Endodermal cell (in vitro differentiated cells): ENCODE measurements at regions not wholly inside any gene's neighbourhood (a gene's known extent, or its start where the extent isn't known, plus 50 kb on each side); places are given as distances from the start of the nearest gene placed in this dataset.

Experiments
- DNase-seq: peaks from one replicate; pipeline ENCODE4 v3.0.0-alpha.2; 2017
- H3K27ac ChIP-seq: 2 replicates; pipeline ENCODE4 v1.5.1; 2013; ENCODE audit warnings: mild to moderate bottlenecking, low read depth, low read length, moderate library complexity
- H3K27me3 ChIP-seq: 2 replicates; pipeline ENCODE4 v1.6.1; 2013; ENCODE audit warnings: mild to moderate bottlenecking, low read length, moderate library complexity; ENCODE audit not compliant: insufficient read depth, control insufficient read depth, poor library complexity, severe bottlenecking
- H3K36me3 ChIP-seq: 2 replicates; pipeline ENCODE4 v1.7.0; 2013; ENCODE audit warnings: mild to moderate bottlenecking, low read length, moderate library complexity; ENCODE audit not compliant: control insufficient read depth, insufficient read depth
- H3K4me1 ChIP-seq: one replicate; pipeline ENCODE4 v1.7.0; 2013; ENCODE audit warnings: low read length; ENCODE audit not compliant: control insufficient read depth, insufficient read depth
- H3K4me3 ChIP-seq: 2 replicates; pipeline ENCODE4 v1.5.1; 2013; ENCODE audit warnings: mild to moderate bottlenecking, low read length, moderate library complexity
- H3K9ac ChIP-seq: 2 replicates; pipeline ENCODE4 v1.6.1; 2013; ENCODE audit warnings: mild to moderate bottlenecking, low read length, moderate library complexity; ENCODE audit not compliant: poor library complexity, severe bottlenecking; ENCODE audit errors: extremely low read depth
- H3K9me3 ChIP-seq: 2 replicates; pipeline ENCODE4 v1.6.1; 2013; ENCODE audit warnings: mild to moderate bottlenecking, low read length, moderate library complexity; ENCODE audit not compliant: control insufficient read depth
- H3K27ac Mint-ChIP-seq: 2 replicates; pipeline ENCODE4 v1.8.0; 2020; ENCODE audit warnings: mixed read lengths
- H3K27me3 Mint-ChIP-seq: 2 replicates; pipeline ENCODE4 v1.8.0; 2021; ENCODE audit warnings: mild to moderate bottlenecking, mixed read lengths; ENCODE audit not compliant: insufficient read depth
- H3K36me3 Mint-ChIP-seq: 2 replicates; pipeline ENCODE4 v1.8.0; 2020; ENCODE audit warnings: low read depth, mixed read lengths
- H3K4me1 Mint-ChIP-seq: 2 replicates; pipeline ENCODE4 v1.8.0; 2020; ENCODE audit warnings: mixed read lengths
- H3K4me3 Mint-ChIP-seq: 2 replicates; pipeline ENCODE4 v1.8.0; 2020; ENCODE audit warnings: mild to moderate bottlenecking, moderate library complexity, mixed read lengths
- H3K9me3 Mint-ChIP-seq: 2 replicates; pipeline ENCODE4 v1.8.0; 2020; ENCODE audit warnings: mild to moderate bottlenecking, mixed read lengths
- CTCF ChIP-seq: fragments of 200-600 bp; sonication (generic); conservative IDR thresholded peaks from 2 replicates; pipeline ENCODE4 v1.5.0; 2021; ENCODE audit warnings: antibody characterized with exemption, mild to moderate bottlenecking
- WGBS, 2 experiments: methylation state at CpG; one replicate each; pipeline versions ENCODE4 v1.1.5 to v1.1.7; 2013; ENCODE audit warnings: missing lambda C conversion rate in 2 of 2, mixed read lengths in 1 of 2; ENCODE audit not compliant: insufficient coverage in 1 of 2, insufficient read length in 1 of 2; 5-methylcytosine and 5-hydroxymethylcytosine counted together

- TF ChIP-seq CTCF = no peak
- no peak overlapping the region for H3K4me3 Mint-ChIP-seq
- no peaks in the 10 kb centered on the region for H3K9me3 Mint-ChIP-seq
- Histone ChIP-seq H3K36me3 (no peaks in the 10 kb centered on the region), H3K9ac (no peak overlapping the region), H3K4me3 (no peak overlapping the region), H3K4me1 (no peaks in the 10 kb centered on the region), H3K9me3 (no peaks in the 10 kb centered on the region), H3K27me3 (peaks cover 92% of the 10 kb centered on the region), H3K27ac (no peak overlapping the region)
- no peak overlapping the region for H3K27ac Mint-ChIP-seq
- DNase-seq = no peak
- no peaks in the 10 kb centered on the region for H3K36me3 Mint-ChIP-seq
- H3K27me3 Mint-ChIP-seq = peaks cover 96% of the 10 kb centered on the region
- no peaks in the 10 kb centered on the region for H3K4me1 Mint-ChIP-seq
- 70% methylated on average over 4 of the region's 4 CpGs; no CpG with 5 or more reads in 1 of the 2 experiments for WGBS, 2 experiments
These were observed 204.4 kb downstream of the GIPC2 start for GRCh38 chr1:78250201-78250600.

- TF ChIP-seq CTCF = no peak
- DNase-seq = no peak
- Mint-ChIP-seq H3K4me3 (no peak overlapping the region), H3K4me1 (no peaks in the 10 kb centered on the region), H3K27ac (no peak overlapping the region), H3K36me3 (no peaks in the 10 kb centered on the region), H3K9me3 (peaks cover 4% of the 10 kb centered on the region), H3K27me3 (peaks cover 100% of the 10 kb centered on the region)
- H3K27me3 ChIP-seq = peaks cover 99% of the 10 kb centered on the region
- H3K36me3 ChIP-seq = no peaks in the 10 kb centered on the region
- no peak overlapping the region for H3K27ac ChIP-seq
- H3K9me3 ChIP-seq = peaks cover 2% of the 10 kb centered on the region
- no peaks in the 10 kb centered on the region for H3K4me1 ChIP-seq
- no peak overlapping the region for H3K4me3 ChIP-seq
- no peak overlapping the region for H3K9ac ChIP-seq
- 40 to 100% methylated on average over 1 to 3 of the region's 3 CpGs for WGBS, 2 experiments
These were observed 208.8 kb downstream of the GIPC2 start for GRCh38 chr1:78254517-78254916.

- Histone ChIP-seq H3K36me3 (no peaks in the 10 kb centered on the region), H3K4me1 (no peaks in the 10 kb centered on the region), H3K4me3 (no peak overlapping the region), H3K27ac (no peak overlapping the region), H3K9me3 (peaks cover 11% of the 10 kb centered on the region), H3K9ac (no peak overlapping the region), H3K27me3 (peaks cover 99% of the 10 kb centered on the region)
- Mint-ChIP-seq H3K4me1 (no peaks in the 10 kb centered on the region), H3K36me3 (no peaks in the 10 kb centered on the region), H3K27ac (no peak overlapping the region), H3K4me3 (no peak overlapping the region), H3K27me3 (peaks cover 100% of the 10 kb centered on the region), H3K9me3 (peaks cover 9% of the 10 kb centered on the region)
- 100% methylated on average over 1 of the region's 2 CpGs; no CpG with 5 or more reads in 1 of the 2 experiments for WGBS, 2 experiments
- no peak for DNase-seq
- TF ChIP-seq CTCF = no peak
These were observed 209.6 kb downstream of the GIPC2 start for GRCh38 chr1:78255383-78255782.
